SHP77 (cell line): ENCODE measurements at regions not wholly inside any gene's neighbourhood (a gene's known extent, or its start where the extent isn't known, plus 50 kb on each side); places are given as distances from the start of the nearest gene placed in this dataset.
"Not testable (repeated sequence)": the region's sequence is repeated elsewhere in the genome, so short reads cannot be mapped to it uniquely, and the experiment has no call there.

Source experiments
- DNase-seq, 2 experiments: peaks; one replicate each; lab custom pipeline; 2025; lab: John Stamatoyannopoulos, UW

GRCh38 chr1:201637282-201638079, 98.6 kb downstream of the NAV1 start:
- DNase-seq, result no peak

GRCh38 chr1:201639391-201639790, 100.5 kb downstream of the NAV1 start:
- DNase-seq, result no peak

- no peak for DNase-seq
Observed at GRCh38 chr1:201639826-201640225, 100.9 kb downstream of the NAV1 start.

- no peak for DNase-seq
Observed at GRCh38 chr1:201640624-201641023, 101.7 kb downstream of the NAV1 start.

- no peak for DNase-seq
Observed at GRCh38 chr1:201641524-201642253, 102.8 kb downstream of the NAV1 start.

GRCh38 chr1:201643835-201644104, 104.8 kb downstream of the NAV1 start:
- no peak for DNase-seq

GRCh38 chr1:201644197-201644596, 105.3 kb downstream of the NAV1 start:
- DNase-seq, result no peak

- DNase-seq, result not testable (repeated sequence)
Observed at GRCh38 chr1:201645000-201645399, 106.1 kb downstream of the NAV1 start.

- DNase-seq, result no peak
Observed at GRCh38 chr1:201645956-201646355, 107.0 kb downstream of the NAV1 start.

GRCh38 chr1:201646411-201647022, 107.6 kb downstream of the NAV1 start:
- DNase-seq, result no peak

GRCh38 chr1:201647094-201647493, 108.2 kb downstream of the NAV1 start:
- no peak for DNase-seq

GRCh38 chr1:201647722-201648065, 108.8 kb downstream of the NAV1 start:
- DNase-seq, result no peak

GRCh38 chr1:201648066-201648906, 109.4 kb downstream of the NAV1 start:
- peak; percentile 22 to 58 for DNase-seq

GRCh38 chr1:201648907-201649721, 110.2 kb downstream of the NAV1 start:
- peak; percentile 30 to 63 for DNase-seq

- peak; percentile 44 to 73 for DNase-seq
Observed at GRCh38 chr1:201649761-201650622, 111.1 kb downstream of the NAV1 start.

GRCh38 chr1:201650623-201650933, 111.7 kb downstream of the NAV1 start:
- DNase-seq, result no peak

- DNase-seq, result no peak
Observed at GRCh38 chr1:201652181-201652580, 113.3 kb downstream of the NAV1 start.

- DNase-seq, result no peak
Observed at GRCh38 chr1:201653233-201653632, 114.3 kb downstream of the NAV1 start.

GRCh38 chr1:201653883-201654282, 115.0 kb downstream of the NAV1 start:
- DNase-seq, result no peak

- DNase-seq, result no peak
Observed at GRCh38 chr1:201655243-201655642, 116.3 kb downstream of the NAV1 start.

- no peak for DNase-seq
Observed at GRCh38 chr1:201655910-201656309, 117.0 kb downstream of the NAV1 start.
